ENCODE measurements at regions not wholly inside any gene's neighbourhood (a gene's known extent, or its start where the extent isn't known, plus 50 kb on each side); places are given as distances from the start of the nearest gene placed in this dataset.

DNA sequence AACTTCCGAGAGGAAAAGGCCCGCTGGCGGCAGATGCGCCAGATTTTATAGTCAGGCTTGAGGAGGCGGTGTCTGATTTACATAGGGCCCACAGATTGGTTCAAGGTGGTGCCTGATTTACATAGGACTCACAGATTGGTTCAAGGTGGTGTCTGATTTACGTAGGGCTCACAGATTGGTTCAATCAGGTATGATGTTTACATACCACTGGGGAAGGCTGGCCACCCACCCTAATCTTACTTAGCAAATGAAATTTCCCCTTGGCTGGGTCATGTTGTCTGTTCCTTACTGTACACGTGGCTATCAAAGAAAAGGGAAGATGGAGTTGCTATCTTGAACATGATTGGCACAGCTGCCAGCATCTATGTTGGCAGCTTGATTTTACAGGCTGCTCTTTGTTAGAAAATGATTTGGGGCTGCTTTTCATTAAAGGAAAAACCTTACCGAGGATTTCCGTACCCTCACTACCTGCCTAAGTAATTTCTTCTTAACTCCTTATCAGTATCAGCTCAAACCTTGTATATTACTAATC is 96.3 kb downstream of the SETD4 start:
- no peak for TF ChIP-seq POLR2A (IDR thresholded peaks at IDR 0.05; ENCODE audit: low read depth, low read length)
- TF ChIP-seq, protein P1, sequence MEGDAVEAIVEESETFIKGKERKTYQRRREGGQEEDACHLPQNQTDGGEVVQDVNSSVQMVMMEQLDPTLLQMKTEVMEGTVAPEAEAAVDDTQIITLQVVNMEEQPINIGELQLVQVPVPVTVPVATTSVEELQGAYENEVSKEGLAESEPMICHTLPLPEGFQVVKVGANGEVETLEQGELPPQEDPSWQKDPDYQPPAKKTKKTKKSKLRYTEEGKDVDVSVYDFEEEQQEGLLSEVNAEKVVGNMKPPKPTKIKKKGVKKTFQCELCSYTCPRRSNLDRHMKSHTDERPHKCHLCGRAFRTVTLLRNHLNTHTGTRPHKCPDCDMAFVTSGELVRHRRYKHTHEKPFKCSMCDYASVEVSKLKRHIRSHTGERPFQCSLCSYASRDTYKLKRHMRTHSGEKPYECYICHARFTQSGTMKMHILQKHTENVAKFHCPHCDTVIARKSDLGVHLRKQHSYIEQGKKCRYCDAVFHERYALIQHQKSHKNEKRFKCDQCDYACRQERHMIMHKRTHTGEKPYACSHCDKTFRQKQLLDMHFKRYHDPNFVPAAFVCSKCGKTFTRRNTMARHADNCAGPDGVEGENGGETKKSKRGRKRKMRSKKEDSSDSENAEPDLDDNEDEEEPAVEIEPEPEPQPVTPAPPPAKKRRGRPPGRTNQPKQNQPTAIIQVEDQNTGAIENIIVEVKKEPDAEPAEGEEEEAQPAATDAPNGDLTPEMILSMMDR (IDR thresholded peaks at IDR 0.05; ENCODE audit: extremely low read depth in 1 of 2, insufficient read depth in 1 of 2, low read depth in 1 of 2, low read length in 2 of 2), result no peak

Measured in endothelial cell of umbilical vein (primary cell).